HepG2 (cell line): ENCODE measurements at regions not wholly inside any gene's neighbourhood (a gene's known extent, or its start where the extent isn't known, plus 50 kb on each side); places are given as distances from the start of the nearest gene placed in this dataset.

ENCODE experiments used
- ARID4A ChIP-seq: sonication (generic); formaldehyde crosslinking; IDR thresholded peaks from 2 replicates; pipeline ENCODE4 v1.5.0; 2020; ENCODE audit warnings: mild to moderate bottlenecking, missing genetic modification reagents, borderline replicate concordance
- CENPX ChIP-seq: sonication (generic); formaldehyde crosslinking; IDR thresholded peaks from 2 replicates; pipeline ENCODE4 v1.9.0; 2021; ENCODE audit warnings: mild to moderate bottlenecking, missing genetic modification reagents, moderate library complexity
- CTCF ChIP-seq: sonication (generic); formaldehyde crosslinking; IDR thresholded peaks from 2 replicates; pipeline ENCODE4 v1.5.0; 2020; ENCODE audit warnings: mild to moderate bottlenecking, missing genetic modification reagents, moderate library complexity
- GABPB1 ChIP-seq: IDR thresholded peaks from 2 replicates; pipeline ENCODE4 v1.6.1; 2016; ENCODE audit warnings: mild to moderate bottlenecking, missing genetic modification reagents, moderate library complexity, missing compliant biosample characterization
- HDAC6 ChIP-seq: fragments of 200-600 bp; sonication (generic); IDR thresholded peaks from 2 replicates; pipeline ENCODE4 v1.7.0; 2017; ENCODE audit warnings: mild to moderate bottlenecking, antibody characterized with exemption, low read length, low read depth
- PLSCR1 ChIP-seq: sonication (generic); formaldehyde crosslinking; IDR thresholded peaks from 2 replicates; pipeline ENCODE4 v1.5.0; 2020; ENCODE audit warnings: missing genetic modification reagents, mild to moderate bottlenecking, borderline replicate concordance
- TCF12 ChIP-seq, 2 experiments: fragments of 450-650 bp in 1 of 2; sonication (generic) in 1 of 2; formaldehyde crosslinking in 1 of 2; IDR thresholded peaks; 2 replicates each; pipeline versions ENCODE4 v1.6.1 to v1.8.0; 2017 to 2022; ENCODE audit warnings: antibody characterized with exemption in 1 of 2, mild to moderate bottlenecking in 1 of 2, missing genetic modification reagents in 1 of 2, moderate library complexity in 1 of 2
- ZNF484 ChIP-seq: sonication (generic); formaldehyde crosslinking; IDR thresholded peaks from 2 replicates; pipeline ENCODE4 v1.5.1; 2020; ENCODE audit warnings: mild to moderate bottlenecking, low read depth, missing genetic modification reagents, borderline replicate concordance

DNA sequence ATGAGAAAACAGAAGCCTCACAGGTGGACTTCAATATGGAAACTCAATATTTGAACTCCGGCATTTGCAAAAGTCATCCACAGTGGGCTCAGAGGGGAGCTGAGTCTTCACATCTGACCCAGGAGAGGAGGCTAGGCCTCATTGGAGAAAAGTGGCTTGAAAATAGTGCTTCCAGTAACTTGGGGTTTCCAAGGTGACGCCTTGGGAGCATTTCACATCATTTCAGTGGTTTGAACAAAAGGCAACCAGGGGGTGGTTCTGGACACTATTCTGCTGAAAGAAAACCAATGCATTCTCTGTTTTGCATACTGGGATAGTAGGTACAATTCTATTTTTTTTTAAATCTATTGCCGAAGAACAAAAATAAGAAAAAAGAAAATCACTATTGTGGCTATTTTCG lies 599.2 kb upstream of the POM121L12 start:
- no peak for TF ChIP-seq CTCF (CRISPR knock-in tag)
- TF ChIP-seq CENPX = no peak
- no peak for TF ChIP-seq TCF12 (IDR thresholded peaks at IDR 0.05)
- TF ChIP-seq TCF12 (CRISPR knock-in tag; IDR thresholded peaks at IDR 0.05) = no peak
- no peak for TF ChIP-seq ARID4A
- TF ChIP-seq GABPB1 (CRISPR knock-in tag) = no peak
- no peak for TF ChIP-seq PLSCR1
- no peak for TF ChIP-seq ZNF484
- no peak for TF ChIP-seq HDAC6
